NCI-H2171 treated with DMSO at 0.1 percent for 48 hours (cell line): ENCODE measurements at regions not wholly inside any gene's neighbourhood (a gene's known extent, or its start where the extent isn't known, plus 50 kb on each side); places are given as distances from the start of the nearest gene placed in this dataset.
"Not testable (repeated sequence)": the region's sequence is repeated elsewhere in the genome, so short reads cannot be mapped to it uniquely, and the experiment has no call there.

Experiments
- DNase-seq: peaks from one replicate; lab custom pipeline; 2025; lab: John Stamatoyannopoulos, UW

DNA sequence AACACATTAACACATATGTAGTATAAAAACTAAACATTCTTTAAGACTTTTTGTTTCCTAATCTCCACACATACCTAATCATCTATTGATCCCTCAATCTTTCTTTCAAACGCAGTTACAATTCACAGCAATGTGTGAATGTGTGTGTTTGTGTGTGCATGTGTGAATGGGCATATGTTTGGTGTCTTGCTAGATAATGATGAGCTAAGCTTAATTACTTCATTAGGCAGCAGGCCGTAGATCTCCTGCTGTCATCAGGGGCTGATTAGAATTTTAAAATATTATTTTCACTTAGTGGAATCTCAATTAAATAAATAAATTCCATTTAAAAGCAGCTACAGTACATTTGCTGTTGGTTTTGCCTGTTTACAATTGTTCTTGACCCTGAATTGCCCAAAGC lies 187.8 kb upstream of the LHX8 start:
- no peak for DNase-seq

DNA sequence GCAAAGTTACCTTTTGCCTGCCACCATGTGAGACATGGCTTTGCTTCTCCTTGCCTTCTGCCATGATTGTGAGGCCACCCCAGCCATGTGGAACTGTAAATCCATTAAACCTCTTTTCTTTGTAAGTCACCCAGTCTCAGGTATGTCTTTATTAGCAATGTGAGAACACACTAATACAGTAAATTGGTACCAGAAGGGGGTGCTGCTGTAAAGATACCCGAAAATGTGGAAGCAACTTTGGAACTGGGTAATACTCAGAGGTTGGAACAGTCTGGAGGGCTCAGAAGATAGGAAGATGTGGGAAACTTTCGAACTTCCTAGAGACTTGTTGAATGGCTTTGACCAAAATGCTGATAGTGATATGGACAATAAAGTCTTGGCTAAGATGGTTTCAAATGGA lies 184.8 kb upstream of the LHX8 start:
- not testable (repeated sequence) for DNase-seq

DNA sequence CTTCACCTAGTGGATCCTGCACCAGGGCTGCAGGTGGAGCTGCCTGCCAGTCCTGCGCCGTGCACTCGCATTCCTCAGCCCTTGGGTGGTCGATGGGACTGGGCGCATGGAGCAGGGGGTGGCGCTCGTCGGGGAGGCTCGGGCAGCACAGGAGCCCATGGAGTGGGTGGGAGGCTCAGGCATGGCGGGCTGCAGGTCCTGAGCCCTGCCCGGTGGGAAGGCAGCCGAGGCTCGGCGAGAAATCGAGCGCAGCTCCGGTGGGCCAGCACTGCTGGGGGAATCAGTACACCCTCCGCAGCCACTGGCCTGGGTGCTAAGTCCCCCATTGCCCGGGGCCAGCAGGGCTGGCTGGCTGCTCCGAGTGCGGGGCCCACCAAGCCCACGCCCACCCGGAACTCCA lies 182.2 kb upstream of the LHX8 start:
- not testable (repeated sequence) for DNase-seq

DNA sequence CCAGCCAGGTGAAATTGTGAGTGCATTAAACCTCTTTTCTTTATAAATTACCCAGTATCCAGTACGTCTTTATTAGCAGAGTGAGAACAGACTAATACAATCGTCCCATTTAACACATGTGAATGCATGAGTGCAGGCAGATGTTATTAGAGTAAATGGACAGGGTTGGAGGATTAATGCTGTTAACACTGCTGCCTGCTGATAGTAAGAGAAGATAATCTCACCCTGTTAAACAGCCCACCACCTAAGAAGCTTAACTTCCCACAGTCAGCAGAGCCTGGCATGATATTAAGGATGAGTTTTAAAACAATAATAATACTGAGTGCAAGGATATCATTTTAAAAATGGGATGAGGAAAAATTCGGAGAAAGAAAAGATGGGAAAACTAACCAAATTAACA lies 181.4 kb upstream of the LHX8 start:
- DNase-seq, result no peak

DNA sequence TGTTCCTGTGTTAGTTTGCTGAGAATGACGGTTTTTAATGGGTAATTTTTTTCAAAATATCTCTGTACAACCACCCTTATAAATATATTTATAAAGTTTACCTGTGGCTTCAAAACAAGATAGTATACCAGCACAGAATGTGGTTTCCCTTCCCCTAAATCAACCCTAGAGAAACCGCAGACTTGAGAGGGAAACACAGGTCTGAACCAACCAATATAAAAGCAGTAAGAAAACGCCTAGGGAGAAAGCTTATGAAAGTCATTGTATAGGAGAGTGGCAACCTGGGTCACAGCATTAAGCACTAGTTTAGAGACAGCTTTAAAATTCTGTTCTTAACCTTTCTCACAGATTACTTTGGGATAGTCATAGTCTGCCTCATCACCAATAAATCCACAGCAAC lies 180.6 kb upstream of the LHX8 start:
- no peak for DNase-seq

DNA sequence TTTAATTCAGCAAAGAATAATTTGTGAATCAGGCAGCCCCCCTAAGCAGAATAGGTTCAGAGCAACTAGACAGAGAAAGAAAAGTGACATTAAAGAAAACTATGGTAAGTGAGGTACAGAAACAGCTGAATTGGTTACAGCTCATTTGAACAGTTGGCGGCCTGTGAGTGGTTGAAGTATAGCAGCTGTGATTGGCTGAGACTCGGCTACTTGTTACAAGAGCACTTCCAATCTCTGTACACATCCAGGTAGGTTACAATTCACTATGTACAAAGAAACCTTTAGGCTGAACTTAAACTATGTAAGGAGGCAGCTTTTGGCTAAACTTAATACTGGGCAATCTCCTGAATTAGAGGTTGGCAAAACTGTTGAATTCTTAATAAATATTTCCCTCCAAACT lies 171.1 kb upstream of the LHX8 start:
- peak; percentile 4 for DNase-seq

DNA sequence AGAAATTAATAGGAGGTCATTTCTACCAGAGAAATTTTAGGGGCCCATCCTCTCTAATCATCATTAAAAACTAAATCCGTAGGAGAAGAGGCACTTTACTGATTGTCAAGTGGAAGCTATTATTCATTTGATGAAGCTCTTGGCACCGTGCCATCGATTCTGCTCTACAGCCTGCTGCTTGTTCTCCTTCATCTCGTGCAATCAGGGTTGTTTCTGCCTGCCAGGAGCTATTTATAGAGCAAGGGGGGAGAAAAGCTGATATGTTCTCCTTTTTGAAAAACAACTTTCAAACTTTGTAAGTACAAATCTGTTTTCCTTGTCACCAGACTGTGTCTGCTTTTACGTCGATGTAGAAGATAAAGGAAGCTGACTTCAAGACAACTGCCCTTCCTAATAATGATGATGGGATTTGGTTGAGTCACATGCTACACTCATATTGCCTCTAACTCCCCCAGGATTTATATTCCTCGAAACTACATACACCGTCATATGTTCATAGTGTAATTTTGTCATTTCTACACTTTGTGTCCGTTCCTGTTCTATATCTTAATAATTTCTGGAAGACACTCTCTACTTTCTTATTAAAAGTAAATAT lies 169.6 kb upstream of the LHX8 start:
- DNase-seq, result peak; percentile 91

DNA sequence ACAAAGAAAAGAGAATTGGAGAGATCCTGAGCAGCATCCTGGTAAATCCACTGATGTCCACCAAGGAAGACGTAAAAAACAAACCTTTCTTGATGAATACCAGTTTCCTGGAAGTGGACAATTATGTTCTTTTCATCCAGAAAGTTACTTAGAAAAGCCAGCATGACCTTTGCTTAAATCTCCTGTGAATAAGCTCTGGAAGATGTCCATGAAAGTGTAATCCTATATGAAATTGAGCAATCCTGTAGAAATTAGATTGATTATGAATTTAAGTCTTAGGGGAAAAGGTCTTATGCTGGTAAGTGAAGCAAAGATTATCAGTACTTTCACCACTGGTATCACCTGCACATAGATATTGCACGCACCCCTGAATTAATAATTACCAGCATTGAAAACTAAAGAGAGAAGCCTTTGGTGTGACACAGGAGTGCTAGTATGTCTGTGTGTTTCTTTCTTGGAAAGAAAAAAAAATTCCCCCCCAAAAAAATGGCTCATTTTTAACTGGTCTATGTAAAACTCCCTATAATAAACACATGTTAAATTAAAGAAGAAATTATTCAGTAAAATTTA lies 164.5 kb upstream of the LHX8 start:
- DNase-seq, result no peak

DNA sequence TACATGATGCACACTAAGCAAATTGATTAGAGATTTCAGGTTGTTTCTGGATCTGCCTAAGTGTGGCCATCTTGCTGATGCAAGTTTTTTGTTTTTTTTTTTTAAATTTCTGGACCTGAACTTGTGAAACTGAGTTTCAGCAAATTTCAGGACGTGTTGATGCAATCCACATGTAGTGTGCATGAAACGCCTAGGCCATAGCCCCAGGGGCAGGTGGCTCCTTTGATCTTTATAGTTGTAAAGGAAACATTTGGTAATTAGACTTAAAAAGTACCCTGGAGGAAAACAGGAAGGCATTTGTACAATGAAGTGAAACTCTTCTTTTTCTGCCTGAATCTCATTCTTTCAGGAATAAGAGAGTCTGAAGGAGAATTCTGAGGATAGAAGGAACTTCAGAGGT lies 162.2 kb upstream of the LHX8 start:
- DNase-seq, result no peak

DNA sequence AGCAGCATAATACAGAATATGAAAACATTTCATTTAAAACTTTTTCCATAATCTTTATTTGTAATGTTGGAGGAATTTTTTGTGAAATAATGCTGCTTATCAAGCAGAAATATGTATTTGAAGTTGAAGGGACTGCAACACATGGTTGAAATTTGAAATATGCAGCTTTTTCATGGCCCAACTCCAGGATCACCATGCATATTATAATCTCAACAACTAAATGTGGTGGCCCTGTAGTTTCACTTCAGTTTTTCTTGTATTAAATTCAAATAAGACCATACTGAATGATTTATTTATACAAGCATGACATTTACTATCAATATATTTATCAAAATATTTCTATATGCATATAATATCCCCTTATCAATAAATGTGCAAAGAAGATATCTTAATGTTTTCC lies 157.7 kb upstream of the LHX8 start:
- DNase-seq, result no peak

DNA sequence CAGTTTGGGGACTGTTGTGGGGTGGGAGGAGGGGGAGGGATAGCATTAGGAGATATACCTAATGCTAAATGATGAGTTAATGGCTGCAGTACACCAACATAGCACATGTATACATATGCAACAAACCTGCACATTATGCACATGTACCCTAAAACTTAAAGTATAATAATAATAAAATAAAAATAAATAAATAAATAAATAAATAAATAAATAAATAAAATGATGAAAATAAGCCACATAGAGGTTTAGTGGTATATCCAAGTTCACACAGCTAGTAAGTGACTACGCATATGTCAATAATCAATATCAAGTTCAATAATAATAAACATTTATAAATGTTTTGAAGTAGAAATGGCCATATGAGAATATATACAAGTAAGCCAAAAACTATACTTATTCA lies 141.7 kb upstream of the LHX8 start:
- not testable (repeated sequence) for DNase-seq

DNA sequence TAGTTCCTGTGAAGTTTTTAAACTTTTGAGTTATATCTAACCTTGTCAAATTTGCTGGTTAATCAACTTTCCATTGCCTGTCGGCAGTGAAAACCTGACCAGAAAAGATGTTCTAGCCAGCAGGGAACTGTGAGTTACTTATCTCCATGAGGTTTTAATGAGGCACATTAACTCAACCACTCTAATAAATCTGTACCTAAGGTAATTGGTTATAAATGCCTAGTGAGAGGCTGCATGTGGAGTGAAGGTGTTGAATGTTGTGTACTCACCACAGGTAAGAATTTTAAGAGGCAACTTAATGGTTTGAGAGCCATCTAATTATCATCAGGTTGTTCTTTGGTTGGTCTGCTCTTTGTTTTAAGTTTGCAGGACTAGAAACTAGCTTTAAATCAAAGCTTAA lies 138.4 kb upstream of the LHX8 start:
- DNase-seq, result no peak

DNA sequence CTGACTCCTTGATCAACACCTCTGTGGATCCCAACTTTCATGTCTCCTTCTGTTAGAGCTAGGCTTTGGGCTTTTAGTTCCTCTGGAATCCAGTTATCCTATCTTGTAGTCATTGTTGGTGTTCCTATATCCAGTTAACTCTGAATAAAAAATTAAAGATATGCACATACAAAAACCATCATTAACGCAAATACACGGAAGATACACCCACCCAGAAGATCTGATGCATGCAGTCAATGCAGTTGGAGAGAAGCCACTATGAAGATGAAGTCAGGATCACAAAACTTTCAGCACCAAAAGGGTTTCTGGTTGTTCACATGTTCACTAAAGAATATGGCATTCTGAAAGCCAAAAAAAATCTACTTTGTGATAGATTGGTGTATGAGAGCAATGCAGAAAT lies 123.6 kb upstream of the LHX8 start:
- no peak for DNase-seq

DNA sequence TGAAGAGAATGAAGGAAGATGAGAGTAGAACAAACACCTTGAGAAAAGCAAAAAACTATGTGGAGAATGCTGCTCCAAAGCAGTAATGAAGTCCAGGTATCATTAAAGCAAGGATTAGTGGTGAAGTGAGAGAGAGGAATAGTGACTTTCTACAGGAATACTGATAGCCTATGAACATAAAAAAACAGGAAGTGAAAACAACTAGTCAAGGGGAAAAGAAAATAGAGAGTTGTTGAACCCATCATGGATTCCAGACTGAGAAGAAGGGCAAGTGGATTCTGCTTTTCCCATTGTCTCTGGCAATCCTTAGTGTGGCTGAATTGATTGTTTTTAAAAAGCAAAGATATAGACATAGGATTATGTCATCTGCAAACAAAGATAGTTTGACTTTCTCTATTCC lies 119.9 kb upstream of the LHX8 start:
- DNase-seq, result no peak

DNA sequence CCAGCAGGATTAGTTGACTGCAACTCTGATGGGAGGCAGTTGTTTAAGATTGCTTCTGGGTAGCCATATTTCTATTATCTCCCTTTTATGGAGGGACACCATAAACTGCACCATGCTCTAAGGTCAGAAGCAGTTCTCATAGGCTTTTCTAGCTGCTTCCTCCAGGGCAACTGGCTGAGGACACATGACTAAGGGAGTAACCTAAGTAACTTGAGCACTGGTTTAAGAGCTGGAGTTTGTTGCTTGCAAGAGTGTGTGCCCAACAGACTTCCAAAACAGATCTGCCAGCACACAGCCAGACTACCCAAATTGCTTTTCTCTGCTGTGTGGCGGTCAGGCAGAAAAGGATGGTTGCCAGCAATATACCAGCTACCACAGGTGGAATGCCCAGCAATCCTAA lies 111.2 kb upstream of the LHX8 start:
- DNase-seq, result no peak

DNA sequence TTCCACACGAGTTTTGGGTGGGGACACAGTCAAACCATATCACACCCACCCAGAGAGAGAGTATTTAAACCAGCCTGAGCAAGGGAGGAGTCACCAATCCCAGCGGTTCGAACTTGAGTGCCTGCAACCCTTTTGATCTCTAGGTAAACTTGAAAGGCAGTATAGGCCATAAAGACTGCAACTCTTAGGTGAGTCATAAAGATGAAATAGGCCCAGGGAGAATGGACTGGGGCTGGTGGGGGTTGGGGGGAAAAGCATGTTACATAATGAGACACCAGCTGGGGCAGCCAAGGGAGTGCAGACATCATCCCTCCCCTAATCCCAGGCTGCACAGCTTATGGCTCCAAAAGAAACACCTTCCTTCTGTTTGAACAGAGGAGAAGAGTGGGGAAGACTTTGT lies 99.8 kb upstream of the LHX8 start:
- no peak for DNase-seq

DNA sequence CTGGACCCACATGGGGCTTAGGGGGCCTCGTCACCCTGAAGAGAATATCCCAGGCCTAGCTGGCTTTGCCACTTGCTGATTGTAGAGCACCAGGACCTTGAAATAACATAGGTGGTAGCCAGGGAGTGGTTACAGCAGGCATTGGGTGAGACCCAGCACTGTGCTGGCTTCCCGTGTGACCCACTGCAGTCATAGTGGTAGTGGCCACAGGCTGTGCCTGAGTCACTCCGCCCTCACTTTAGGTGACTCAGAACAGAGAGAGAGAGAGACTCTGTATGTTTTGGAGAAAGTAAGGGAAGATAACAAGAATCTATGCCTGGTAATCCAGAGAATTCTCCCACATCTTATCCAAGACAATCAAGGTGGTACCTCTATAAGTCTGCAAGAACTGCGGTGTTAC lies 98.7 kb upstream of the LHX8 start:
- no peak for DNase-seq

DNA sequence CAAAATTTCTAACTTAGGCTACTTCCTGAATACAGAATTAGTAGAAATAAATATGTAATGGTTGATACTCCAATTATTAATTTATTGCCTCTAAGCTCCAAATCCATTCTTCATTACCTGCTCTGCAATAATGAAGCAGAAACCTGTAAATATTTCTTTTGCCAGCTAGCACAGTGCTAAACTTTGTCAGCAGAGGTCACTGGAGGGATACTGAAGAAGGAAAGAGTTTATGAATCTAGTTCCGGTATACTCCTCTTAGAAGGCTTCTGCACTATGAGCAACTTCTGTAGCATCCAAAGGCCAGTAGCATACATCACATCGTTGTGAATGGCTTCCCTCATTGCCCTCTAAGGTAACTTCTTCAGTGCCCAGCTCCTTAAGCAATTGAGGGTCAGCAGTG lies 81.0 kb upstream of the LHX8 start:
- DNase-seq, result peak; percentile 30

DNA sequence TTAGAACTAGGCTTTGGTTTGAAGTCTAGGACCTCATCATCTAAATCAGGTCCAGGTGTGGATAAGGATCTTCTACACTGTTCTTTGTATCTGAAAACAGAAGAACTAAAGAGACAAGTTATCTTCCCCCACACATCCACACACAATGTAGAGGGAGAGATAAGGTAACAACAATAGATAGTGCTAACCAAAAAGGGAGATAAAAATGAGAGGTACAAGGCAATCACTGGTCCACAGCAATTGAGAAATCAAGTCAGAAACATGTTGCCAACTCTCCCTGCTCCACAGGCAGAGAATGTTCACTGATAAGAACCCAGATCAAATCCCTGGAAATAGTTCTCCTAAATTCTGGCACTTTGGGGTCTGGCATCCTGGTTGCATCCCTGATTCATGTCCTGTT lies 75.8 kb upstream of the LHX8 start:
- no peak for DNase-seq

DNA sequence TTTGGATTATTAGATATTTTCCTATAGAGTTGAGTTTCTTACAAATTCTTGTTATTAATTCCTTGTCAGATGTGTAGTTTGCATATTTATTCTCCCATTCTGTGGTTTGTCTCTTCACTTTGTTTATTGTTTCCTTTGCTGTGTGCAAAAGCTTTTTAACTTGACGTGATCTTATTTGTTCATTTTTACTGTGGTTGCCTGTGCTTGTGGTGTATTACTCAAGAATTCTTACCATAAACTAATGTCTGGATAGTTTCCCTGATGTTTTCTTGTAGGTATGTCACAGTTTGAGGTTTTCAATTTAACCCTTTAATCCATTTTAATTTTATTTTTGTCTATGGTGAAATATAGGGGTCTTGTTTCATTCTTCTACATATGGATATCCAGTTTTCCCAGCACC lies 72.1 kb upstream of the LHX8 start:
- no peak for DNase-seq

DNA sequence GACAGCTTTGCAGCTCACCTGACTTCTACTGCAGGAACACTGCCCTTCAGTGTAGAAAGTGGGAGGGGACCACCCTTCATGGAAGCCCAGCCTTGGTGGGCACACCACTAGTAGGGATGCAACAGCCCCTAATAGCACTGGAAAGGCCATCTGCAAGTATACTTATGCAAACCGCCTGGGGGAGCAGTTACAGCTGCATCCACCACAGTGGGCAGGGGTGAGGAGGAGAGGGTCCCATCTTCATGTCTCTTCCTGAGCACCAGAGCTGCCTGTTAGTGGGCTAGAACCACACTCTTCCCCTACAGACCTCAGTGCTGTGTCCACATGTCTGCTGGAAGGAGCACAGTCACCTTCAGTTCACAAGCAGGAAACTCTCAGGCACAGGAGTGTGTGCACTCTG lies 66.2 kb upstream of the LHX8 start:
- no peak for DNase-seq

DNA sequence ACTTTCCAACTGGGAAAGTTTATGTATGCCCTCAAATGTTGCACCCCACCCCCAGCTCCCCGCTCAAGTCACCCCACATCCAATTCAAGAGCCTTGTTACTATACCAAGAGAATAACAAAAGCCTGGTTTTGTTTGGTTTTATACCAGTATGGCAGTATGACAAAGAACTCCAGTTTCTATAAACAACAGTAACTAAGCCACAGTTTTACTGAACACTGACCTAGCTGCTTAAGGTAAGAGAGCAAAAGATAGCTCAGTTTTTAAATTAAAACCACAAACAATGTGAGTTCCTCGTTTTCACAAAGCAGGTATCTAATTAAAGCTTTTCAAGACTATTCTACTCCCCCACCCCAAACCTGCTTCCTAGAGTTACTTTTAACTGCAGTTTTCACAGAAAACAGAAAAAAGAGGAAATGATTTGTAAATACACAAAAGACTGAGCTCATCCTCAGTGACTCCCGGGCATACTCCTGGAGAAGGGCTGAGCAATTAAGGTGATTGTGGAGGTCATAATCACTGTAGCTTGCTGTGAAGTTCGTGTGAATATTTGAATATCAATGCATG lies 59.3 kb upstream of the LHX8 start:
- DNase-seq, result no peak

DNA sequence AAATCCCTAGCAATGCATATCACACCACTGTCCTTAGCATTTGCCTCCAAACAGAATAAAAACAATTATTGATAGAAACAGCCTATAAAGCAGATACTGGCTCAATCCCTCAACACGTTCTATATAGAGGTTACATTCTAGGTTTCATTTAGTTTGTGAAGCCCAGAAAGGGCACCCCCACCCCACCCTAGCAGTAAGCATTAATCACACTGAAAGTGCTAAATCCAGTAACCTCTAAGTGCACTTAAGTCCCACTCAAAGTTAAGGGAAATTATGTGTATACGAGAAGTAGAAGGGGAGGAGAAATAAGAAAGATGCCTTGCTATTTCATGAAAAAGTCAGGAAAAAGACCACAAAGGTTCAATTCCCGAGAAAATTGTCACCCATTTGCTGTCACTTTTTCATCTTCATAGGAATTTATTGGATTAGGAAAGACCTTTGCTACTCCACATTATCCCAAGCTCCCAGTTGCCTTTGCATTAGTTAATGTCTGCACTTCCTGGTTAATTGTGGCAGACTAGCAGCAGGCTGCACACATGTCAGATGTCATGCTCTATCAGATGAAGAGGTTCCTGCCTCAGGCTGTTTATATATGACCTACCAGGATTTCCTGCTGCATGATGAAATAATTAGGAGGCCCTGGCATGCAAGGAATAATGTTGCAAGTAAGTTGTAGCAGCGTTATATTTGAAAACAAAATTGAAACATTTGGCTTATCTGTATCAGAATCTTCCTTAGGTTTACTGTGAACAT lies 54.5 kb upstream of the LHX8 start:
- DNase-seq, result no peak

DNA sequence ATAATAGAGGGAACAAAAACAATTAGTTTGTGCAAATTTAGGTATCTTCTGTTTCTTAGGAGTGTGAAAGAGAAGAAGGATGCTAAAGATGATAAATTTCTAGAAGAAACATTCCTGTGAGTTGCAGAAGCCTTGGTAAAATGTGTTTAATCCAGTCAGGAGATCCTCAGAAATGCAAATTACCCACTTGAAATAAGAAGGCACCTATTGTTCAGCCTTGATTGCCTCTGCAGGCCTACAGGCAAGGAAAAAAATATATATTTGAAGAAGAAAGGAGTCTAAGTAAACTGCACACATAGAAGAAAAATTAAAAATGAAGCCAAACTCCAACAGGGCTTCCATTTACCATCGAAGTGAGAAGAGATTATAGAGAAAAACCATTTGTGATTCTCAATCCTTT lies 51.0 kb upstream of the LHX8 start:
- DNase-seq, result no peak
